BE2C (cell line): ENCODE measurements at regions not wholly inside any gene's neighbourhood (a gene's known extent, or its start where the extent isn't known, plus 50 kb on each side); places are given as distances from the start of the nearest gene placed in this dataset.

Experiments used
- DNase-seq: peaks from one replicate; pipeline ENCODE4 v3.0.0-alpha.2; 2020
- H3K27me3 ChIP-seq: fragments of 250-450 bp; sonication (Bioruptor Pico); 2 replicates; pipeline ENCODE4 v1.5.1; 2020; ENCODE audit warnings: mild to moderate bottlenecking
- H3K36me3 ChIP-seq: fragments of 250-450 bp; sonication (Bioruptor Pico); 2 replicates; pipeline ENCODE4 v1.5.1; 2020; ENCODE audit warnings: mild to moderate bottlenecking
- H3K4me1 ChIP-seq: fragments of 250-450 bp; sonication (Bioruptor Pico); 2 replicates; pipeline ENCODE4 v1.5.1; 2020
- H3K4me3 ChIP-seq: 2 replicates; pipeline ENCODE4 v1.5.1; 2011; ENCODE audit warnings: low read depth, low read length
- H3K9me3 ChIP-seq: fragments of 250-450 bp; sonication (Bioruptor Pico); 2 replicates; pipeline ENCODE4 v1.5.1; 2020
- TF ChIP-seq, protein P1 (sequence below): IDR thresholded peaks from 2 replicates; pipeline ENCODE4 v1.5.1; 2012; ENCODE audit warnings: mild to moderate bottlenecking, low read depth, low read length

DNA sequence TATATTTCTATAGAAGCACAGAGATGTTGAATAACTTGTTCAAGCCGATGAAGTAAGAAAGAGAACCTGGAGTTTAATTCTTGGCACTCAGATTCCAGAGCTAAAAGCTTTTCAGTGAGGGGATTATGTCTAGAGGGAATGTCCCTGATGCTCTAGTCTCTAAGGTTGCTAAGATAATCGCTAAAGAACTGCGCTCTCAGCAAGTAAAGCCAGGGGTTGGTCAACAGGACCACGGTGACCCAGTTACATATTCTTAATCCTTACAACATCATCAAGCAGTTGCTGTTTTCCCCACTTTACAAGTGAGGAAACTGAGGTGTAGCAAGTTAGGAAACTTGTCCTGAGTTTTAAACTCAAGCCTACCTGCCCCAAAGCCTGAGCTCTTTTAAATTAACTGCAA is 110.8 kb downstream of the DAD1 start:
- peaks cover 32% of the 10 kb centered on the region for H3K4me1 ChIP-seq
- no peak for DNase-seq

DNA sequence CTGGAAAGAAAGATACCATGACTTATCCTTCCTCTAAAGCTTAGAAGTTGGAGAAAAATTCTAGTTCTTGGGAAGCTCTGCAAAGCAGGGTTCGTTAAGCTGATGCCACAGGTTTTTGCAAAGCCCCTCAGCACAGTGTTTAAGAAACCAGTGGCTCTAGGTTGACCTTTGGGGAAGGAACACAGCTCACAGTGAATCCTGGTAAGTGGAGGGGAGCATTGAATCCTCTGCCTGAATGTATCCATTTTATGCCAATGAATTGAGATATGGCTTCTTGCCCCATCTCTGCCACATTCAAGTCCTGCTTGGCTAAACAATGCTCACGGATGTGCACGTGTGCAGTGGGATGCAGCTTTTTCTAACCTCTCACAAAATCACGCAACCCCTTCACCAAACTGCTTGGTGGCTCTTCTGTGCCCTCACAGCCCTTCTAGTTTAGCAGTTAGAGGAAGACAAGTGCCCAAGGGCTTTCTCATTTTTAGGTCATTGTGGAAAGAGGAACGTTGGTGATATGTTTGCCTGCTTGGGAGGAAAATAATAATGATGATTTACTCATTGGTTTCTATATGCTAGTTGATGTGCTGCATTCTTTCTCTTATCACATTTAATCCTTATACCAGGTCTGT is 111.3 kb downstream of the DAD1 start:
- TF ChIP-seq, protein P1, sequence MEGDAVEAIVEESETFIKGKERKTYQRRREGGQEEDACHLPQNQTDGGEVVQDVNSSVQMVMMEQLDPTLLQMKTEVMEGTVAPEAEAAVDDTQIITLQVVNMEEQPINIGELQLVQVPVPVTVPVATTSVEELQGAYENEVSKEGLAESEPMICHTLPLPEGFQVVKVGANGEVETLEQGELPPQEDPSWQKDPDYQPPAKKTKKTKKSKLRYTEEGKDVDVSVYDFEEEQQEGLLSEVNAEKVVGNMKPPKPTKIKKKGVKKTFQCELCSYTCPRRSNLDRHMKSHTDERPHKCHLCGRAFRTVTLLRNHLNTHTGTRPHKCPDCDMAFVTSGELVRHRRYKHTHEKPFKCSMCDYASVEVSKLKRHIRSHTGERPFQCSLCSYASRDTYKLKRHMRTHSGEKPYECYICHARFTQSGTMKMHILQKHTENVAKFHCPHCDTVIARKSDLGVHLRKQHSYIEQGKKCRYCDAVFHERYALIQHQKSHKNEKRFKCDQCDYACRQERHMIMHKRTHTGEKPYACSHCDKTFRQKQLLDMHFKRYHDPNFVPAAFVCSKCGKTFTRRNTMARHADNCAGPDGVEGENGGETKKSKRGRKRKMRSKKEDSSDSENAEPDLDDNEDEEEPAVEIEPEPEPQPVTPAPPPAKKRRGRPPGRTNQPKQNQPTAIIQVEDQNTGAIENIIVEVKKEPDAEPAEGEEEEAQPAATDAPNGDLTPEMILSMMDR = no peak
- peaks cover 32% of the 10 kb centered on the region for H3K4me1 ChIP-seq
- H3K4me3 ChIP-seq = no peak overlapping the region
- DNase-seq = no peak
- H3K36me3 ChIP-seq = no peaks in the 10 kb centered on the region
- H3K27me3 ChIP-seq = no peaks in the 10 kb centered on the region
- H3K9me3 ChIP-seq = no peaks in the 10 kb centered on the region

More for the DNA sequence above, 110.8 kb downstream of the DAD1 start:
- Histone ChIP-seq H3K36me3 (no peaks in the 10 kb centered on the region), H3K27me3 (no peaks in the 10 kb centered on the region), H3K9me3 (no peaks in the 10 kb centered on the region), H3K4me3 (no peak overlapping the region)
- TF ChIP-seq, protein P1 = no peak

DNA sequence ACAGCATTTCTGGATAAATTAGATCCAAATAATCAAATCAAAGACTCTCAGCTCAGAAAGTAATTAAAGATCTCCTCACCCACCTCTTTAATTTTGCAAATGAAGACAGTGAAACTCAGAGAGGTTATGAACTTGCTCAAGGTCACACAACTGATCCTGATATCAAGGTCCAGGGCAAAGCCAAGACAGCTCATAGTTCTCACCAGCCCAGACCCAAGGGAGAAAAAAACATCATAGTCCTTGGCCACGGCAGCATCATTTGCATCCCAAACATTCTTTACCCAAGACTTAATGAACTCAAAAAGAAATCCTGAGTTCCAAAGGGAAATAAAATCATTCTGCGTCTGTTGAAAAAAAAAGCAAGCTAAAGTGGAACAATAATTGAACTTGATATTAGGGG is 112.1 kb downstream of the DAD1 start:
- TF ChIP-seq, protein P1 = no peak
- Histone ChIP-seq H3K36me3 (no peaks in the 10 kb centered on the region), H3K9me3 (no peaks in the 10 kb centered on the region), H3K4me3 (no peak overlapping the region), H3K4me1 (peaks cover 35% of the 10 kb centered on the region), H3K27me3 (no peaks in the 10 kb centered on the region)
- no peak for DNase-seq

DNA sequence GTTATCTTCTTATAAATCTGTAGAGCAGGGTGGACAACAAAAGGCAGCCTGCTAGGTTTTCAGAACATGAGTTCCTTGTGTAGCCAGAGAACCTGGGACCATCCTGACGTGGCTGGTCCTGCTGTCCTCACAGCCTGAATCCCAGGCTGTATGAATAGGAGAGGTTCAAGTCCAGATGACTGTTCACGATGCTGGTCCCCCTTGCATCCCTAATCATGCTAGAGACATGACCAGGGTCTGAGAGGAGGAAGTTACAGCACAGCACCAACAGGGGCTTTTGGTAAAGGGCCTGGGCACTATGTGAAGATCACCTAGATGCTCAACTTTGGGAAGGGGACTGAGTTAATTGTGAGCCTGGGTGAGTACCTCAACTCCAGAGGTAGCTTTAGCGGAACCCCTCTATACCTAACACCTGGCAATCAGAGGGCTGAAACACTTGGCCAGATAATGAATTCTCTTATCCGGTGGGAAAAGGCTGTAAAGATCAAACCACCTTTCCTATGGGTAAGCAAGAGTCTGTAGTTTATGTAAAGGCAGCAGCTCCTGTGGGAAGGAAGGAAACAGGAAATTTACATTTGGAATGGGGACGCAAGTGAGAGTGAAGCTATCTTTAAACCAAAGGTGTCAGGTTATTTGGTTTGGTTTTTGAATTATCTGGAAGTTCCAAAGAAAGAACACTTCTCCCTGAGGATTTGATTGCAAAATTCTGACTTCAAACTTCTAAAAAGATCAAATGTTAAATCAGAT is 112.8 kb downstream of the DAD1 start:
- TF ChIP-seq, protein P1 = no peak
- Histone ChIP-seq H3K27me3 (no peaks in the 10 kb centered on the region), H3K4me3 (no peak overlapping the region), H3K36me3 (no peaks in the 10 kb centered on the region), H3K9me3 (no peaks in the 10 kb centered on the region), H3K4me1 (peaks cover 37% of the 10 kb centered on the region)
- no peak for DNase-seq

DNA sequence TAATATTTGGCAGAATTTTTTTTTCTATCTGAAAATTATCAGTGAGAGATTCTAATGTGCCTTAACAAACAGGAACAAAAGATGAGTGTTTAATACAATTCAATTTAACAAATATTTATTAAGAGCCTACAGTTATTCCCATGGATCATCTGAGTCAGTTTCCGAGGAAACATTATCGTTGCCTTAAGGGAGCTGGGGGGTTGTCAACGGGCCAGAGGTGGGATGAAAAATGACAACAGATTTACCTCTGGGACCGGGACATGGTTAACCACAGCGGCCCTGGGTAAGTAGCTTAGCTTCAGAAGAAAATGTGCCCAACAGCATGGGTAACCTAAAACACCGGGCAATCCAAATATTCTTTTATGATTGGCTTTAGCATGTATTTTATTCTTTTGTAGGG is 113.6 kb downstream of the DAD1 start:
- TF ChIP-seq, protein P1 = no peak
- Histone ChIP-seq H3K4me1 (peaks cover 34% of the 10 kb centered on the region), H3K27me3 (no peaks in the 10 kb centered on the region), H3K9me3 (no peaks in the 10 kb centered on the region), H3K36me3 (no peaks in the 10 kb centered on the region), H3K4me3 (no peak overlapping the region)
- DNase-seq = no peak

DNA sequence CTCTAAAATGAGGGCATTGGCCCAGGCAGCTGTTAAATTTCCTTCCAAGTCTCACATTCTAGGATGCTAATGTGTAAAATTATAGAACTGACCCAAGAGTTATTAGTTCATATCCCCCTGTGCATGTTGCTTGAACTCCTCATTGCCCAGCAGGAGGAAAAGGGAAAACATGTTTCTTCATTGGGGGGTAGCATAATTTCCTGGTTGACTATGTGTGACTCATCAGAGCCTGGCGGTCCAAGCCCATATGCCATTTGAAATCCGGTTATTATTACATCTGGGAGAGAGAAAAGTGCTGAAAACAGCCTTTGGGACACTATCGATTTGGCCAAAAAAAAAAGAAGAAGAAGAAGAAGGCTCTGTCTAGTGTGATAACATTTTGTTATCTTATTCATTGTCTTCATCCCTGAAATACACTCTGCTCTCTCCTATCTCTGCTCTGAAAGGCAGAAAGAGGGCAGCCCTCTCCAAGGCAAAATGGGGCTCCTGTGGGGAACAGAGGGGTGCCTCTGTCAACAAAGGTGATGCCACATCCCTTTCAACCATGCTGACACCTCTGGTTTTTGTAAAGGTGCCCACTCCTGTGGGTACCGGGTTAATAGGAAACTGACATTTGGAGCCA is 114.2 kb downstream of the DAD1 start:
- Histone ChIP-seq H3K36me3 (no peaks in the 10 kb centered on the region), H3K4me3 (no peak overlapping the region), H3K27me3 (no peaks in the 10 kb centered on the region), H3K9me3 (no peaks in the 10 kb centered on the region), H3K4me1 (peaks cover 30% of the 10 kb centered on the region)
- no peak for DNase-seq
- TF ChIP-seq, protein P1 = no peak
